ENCODE measurements at regions not wholly inside any gene's neighbourhood (a gene's known extent, or its start where the extent isn't known, plus 50 kb on each side); places are given as distances from the start of the nearest gene placed in this dataset.
"Not testable (repeated sequence)": the region's sequence is repeated elsewhere in the genome, so short reads cannot be mapped to it uniquely, and the experiment has no call there.

DNA sequence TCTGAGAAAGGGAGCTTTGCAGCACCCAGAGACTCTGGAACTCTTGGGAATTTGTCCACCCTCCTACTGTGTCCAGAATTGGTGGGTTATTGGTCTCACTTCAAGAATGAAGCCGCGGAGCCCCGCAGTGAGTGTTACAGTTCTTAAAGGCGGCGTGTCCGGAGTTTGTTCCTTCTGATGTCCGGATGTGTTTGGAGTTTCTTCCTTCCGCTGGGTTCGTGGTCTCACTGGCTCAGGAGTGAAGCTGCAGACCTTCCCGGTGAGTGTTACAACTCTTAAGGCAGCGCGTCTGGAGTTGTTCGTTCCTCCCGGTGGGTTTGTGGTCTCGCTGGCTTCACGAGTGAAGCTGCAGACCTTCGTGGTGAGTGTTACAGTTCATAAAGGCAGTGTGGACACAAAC lies 824.7 kb downstream of the LRRTM4 start:
- not testable (repeated sequence) for DNase-seq

DNA sequence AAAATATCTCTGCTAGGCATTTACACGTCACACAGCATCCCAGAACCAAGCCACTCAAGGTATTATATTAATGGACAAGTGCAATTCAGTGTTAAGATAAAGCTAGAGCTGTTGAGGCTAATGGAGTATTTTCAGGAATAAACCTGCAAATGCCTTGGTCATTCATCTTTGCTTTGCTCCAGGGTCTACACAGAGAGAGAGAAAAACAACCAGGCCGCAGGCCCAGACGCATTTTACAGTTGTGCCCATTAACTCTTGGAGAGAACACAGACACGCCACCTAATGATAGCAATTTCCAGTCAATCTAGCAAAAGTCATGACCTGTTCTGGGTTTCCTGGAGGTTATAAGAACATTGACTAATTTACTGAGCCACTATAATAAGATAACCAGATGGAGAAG lies 829.3 kb downstream of the LRRTM4 start:
- DNase-seq: no peak

- DNase-seq: no peak
Measured at GRCh38 chr2:76688732-76689131, 833.4 kb downstream of the LRRTM4 start.

DNA sequence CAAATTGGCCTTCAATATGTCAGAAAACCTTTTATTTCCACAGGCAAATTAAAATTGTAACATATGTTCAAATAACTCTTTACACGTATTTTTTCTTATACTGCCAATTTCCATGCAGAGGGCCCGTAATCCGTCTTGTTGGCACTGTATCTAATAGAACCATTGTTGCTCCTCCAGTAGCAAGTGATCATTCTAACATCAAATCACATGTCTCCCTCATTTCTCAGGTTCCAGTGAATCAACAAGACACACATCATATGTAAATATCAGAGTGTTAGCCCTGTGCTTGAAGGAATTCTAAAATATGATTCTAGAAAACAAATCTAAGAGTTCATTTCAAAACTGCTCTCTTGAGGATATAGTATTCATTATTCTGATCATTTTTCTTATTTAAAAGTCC lies 834.3 kb downstream of the LRRTM4 start:
- no peak for DNase-seq

GRCh38 chr2:76684756-76685155 lies 837.4 kb downstream of the LRRTM4 start:
- no peak for DNase-seq

DNA sequence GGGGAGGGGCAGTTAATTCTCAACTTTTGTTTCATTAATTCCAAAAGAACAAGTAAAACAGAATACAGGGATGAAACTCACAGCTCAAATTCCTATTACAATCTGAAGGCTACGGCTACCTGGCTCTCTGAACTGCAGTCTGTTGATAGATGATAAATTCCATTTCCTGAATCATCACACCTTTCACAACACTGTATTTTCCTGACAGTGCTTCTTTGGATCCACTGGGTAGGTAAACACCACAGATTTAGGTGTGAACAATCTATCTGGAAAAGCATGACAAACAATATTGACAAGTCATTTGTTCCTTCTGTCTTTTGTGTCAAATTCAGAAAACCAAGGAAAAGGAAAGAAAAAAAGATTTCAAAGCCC lies 843.2 kb downstream of the LRRTM4 start:
- no peak for DNase-seq

DNA sequence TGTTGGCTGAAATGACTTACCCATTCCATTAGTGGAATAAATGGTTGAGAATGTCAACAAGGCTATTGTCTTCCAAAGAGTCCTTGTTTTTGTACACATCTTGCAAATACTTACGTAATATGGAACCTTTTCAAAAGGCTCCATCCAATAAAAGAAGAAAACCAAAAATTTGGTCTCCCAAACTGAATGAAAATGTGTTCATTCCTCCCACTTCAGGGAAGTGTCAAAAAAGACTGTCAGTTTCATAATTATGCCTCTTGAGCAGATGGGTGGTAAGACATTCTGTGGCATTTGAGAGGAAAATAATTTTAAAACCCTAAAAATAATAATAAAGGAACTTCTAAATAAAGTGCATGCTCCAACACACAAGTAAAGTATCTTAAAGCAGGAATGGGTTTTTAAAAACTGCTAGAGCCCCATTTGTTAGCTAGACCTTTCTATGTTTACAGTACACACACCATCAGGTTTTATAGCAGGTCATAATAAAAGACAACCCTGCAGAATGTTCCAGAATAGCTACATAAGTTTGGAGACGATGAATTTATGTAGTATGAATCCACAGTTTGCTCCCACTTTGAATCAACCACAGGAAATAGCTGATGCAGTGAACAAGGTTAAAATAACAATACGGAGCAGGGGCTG lies 843.7 kb downstream of the LRRTM4 start:
- DNase-seq: no peak

- no peak for DNase-seq
Measured at GRCh38 chr2:76675212-76675611, 847.0 kb downstream of the LRRTM4 start.

- no peak for DNase-seq
Measured at GRCh38 chr2:76672798-76673197, 849.4 kb downstream of the LRRTM4 start.

DNA sequence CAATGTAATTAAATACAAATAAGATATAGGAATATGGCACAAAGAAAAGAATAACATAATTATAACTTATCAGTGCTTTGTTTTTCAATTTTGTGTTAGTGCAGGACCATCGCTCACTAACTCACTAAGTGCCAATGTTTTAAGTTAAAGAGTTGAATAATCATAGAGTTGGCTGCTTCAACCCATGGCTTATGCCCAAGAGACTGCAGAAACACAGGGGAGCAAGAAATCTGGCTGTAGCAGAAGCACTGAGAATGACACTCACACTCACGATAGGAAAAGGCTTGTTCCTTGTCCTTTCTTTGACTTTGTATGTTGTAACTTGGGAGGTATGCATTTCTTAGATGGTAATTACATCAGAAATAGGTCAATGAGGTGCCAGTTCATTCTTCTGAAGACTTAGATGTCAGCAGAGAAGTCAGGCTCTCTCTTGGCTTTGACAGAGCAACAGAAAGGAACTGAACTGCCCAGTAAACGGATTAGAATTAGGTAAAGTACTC lies 852.2 kb downstream of the LRRTM4 start:
- no peak for DNase-seq

DNA sequence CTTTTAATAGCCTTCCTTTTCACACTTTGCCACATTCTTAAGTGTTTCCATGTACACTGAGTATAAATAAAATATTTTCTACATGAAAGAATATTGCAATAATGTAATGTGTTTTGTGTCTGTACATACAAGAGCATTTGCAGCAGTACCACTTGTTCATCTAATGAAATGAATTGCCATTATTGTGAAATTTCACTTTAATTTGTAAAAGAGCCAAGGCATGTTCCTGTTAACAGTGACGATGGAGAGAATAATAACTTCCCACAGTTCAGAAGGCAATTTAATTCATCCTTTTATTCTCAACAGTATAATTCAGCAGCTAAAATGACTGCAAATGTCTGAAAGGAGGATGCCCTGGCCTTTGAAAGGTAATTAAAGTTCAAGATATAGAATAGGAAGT lies 853.9 kb downstream of the LRRTM4 start:
- DNase-seq: no peak

- DNase-seq: no peak
Measured at GRCh38 chr2:76667821-76668271, 854.3 kb downstream of the LRRTM4 start.

GRCh38 chr2:76642129-76642528 lies 880.0 kb downstream of the LRRTM4 start:
- no peak for DNase-seq

- DNase-seq: no peak
Measured at GRCh38 chr2:76641506-76641905, 880.7 kb downstream of the LRRTM4 start.

GRCh38 chr2:76640905-76641304 lies 881.3 kb downstream of the LRRTM4 start:
- peak in 36 of 56 donors; percentile 1 to 68 (median 24) for DNase-seq

- DNase-seq: no peak
Measured at GRCh38 chr2:76639171-76639680, 883.0 kb downstream of the LRRTM4 start.

- no peak for DNase-seq
Measured at GRCh38 chr2:76633276-76633921, 888.8 kb downstream of the LRRTM4 start.

GRCh38 chr2:76625101-76625500 lies 897.1 kb downstream of the LRRTM4 start:
- DNase-seq: no peak

DNA sequence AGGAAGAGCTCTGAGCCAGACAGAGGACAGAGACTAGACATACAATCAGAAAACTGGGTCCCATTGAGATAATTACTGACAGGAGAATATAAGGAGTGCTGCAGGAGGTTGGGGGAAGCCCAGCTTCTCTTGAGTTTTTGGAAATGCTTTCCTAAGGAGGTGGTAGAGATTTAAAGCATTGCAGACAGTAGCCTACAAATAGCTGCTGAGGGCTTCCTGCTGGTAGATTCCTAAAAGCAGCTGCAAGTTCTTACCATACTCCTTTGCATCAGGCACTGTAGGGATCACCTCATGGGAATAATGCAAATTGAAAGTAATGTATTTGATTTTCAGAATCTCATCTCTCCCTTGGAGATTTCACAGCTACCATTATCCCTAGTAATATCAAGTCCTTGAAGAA lies 902.6 kb upstream of the GCFC2 start:
- DNase-seq: no peak

- DNase-seq: no peak
Measured at GRCh38 chr2:76612764-76613163, 902.0 kb upstream of the GCFC2 start.

- DNase-seq: no peak
Measured at GRCh38 chr2:76610451-76610850, 899.7 kb upstream of the GCFC2 start.

DNA sequence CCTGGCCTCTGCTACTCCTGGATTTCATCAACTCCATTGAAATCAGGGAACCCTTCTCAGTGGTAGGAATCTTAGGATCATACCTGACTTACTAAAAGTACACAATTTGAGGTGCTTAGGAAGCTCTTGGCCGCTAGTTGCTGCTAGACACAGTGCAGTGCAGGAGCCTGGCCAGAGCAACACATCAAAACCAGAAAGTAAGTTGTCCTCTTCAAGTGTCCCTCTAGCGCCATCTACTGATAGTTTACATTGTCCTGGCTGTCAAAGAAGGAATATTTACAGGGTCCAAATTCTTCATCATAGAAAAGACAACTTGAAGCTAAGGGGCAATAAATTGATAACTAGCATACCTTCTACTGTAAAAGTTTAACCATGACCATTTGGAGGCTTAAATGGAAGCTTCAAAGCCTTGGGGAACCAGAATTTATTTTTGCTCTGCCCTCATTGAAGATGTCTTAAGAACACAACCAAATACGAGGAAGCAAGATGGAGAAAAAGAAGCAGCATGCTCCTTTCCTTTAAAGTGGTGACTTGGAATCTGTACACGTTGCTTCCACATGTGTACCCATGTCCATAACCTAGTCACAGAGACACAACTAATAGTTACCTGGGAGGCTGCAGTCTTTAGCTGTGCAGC lies 889.1 kb upstream of the GCFC2 start:
- DNase-seq: peak in 47 of 56 donors; percentile 1 to 71 (median 17)

DNA sequence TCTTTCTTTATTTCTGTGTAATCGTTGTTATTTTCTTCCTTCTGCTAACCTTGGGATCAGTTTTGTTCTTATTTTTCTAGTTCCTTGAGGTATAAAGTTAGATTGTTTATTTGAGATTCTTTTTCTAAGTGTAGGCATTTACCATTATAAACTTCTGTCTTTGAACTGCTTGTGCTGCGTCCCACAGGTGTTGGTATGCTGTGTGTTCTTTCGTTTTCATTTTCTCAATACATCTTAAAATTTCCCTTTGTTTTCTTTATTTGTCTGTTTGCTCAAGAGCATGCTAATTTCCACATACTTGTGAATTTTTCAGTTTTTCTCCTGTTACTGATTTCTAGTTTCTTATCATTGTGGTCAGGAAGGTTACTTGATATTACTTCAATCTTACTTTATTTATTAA lies 873.8 kb upstream of the GCFC2 start:
- no peak for DNase-seq
